ENCODE measurements at regions not wholly inside any gene's neighbourhood (a gene's known extent, or its start where the extent isn't known, plus 50 kb on each side); places are given as distances from the start of the nearest gene placed in this dataset.

DNA sequence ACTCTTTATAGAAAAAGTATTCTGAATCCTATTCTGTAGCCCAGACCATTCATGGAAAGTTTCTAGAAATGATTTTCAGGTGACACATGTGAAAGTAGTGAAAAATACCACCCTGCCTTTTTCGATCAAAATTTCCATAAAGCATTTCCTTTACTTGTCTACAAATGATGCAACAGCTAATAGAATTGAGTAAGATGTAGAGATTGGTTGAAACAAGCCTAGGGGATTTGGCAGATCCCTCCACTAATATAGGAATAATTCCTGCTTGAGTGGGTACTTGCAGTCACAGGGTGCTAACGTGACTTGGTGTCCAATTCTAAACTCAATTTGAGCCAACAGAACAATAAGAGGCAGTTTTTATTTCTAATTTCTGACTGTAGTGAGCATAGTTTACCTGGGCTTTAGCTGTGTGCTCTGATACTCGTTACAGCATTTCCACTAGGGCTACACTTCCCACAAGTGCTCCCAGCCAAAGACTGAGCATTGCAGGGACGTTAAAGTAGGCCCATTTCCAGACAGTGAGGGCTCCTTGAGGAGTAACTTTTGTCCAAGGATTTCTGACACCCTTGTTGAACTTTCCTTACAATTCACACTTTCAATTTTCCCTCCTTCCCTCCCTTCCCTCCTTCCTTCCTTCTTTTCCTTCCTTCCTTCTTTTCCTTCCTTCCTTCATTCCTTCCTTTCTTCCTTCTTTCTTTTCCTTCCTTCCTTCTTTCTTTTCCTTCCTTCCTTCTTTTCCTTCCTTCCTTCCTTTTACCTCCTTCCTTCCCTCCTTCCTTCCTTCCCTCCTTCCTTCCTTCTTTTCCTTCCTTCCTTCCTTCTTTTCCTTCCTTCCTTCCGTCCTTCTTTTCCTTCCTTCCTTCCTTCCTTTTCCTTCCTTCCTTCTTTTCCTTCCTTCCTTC lies 53.9 kb upstream of the TP63 start:
- no peak overlapping the region for H3K4me3 ChIP-seq (ENCODE audit: low read length)
- TF ChIP-seq, protein P1, sequence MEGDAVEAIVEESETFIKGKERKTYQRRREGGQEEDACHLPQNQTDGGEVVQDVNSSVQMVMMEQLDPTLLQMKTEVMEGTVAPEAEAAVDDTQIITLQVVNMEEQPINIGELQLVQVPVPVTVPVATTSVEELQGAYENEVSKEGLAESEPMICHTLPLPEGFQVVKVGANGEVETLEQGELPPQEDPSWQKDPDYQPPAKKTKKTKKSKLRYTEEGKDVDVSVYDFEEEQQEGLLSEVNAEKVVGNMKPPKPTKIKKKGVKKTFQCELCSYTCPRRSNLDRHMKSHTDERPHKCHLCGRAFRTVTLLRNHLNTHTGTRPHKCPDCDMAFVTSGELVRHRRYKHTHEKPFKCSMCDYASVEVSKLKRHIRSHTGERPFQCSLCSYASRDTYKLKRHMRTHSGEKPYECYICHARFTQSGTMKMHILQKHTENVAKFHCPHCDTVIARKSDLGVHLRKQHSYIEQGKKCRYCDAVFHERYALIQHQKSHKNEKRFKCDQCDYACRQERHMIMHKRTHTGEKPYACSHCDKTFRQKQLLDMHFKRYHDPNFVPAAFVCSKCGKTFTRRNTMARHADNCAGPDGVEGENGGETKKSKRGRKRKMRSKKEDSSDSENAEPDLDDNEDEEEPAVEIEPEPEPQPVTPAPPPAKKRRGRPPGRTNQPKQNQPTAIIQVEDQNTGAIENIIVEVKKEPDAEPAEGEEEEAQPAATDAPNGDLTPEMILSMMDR (conservative IDR thresholded peaks at IDR 0.05; ENCODE audit: low read length) = no peak
- no peak for DNase-seq (ENCODE audit: low read depth)

DNA sequence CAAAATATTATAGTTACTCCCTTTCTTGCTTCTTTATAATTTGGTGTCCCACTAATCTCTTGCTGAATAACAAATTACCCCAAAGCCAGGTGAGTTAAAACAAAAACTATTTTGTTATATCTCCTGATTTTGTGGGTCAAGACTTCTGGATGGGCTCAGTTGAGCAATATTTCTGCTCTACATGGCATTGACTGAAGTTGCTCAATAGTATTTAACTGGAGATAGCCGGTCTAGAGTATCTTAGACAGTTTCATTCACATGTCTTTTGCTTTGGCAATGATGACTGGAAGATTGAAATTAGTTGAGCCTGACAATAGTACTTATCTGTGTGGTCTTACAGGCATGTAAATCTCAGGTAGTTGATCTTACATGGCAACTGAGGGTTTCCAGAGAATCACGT lies 51.0 kb upstream of the TP63 start:
- H3K4me3 ChIP-seq (ENCODE audit: low read length) = no peak overlapping the region
- TF ChIP-seq, protein P1 (conservative IDR thresholded peaks at IDR 0.05; ENCODE audit: low read length) = no peak
- DNase-seq (ENCODE audit: low read depth) = no peak

Data from AG10803 (cell line).